Activated T-cell treated with anti-CD3 and anti-CD28 coated beads, Interleukin-2, amount 50 U/mL, for 48 hours (primary cell): ENCODE measurements at regions not wholly inside any gene's neighbourhood (a gene's known extent, or its start where the extent isn't known, plus 50 kb on each side); places are given as distances from the start of the nearest gene placed in this dataset.
"Not testable (repeated sequence)": the region's sequence is repeated elsewhere in the genome, so short reads cannot be mapped to it uniquely, and the experiment has no call there.

Source experiments
- DNase-seq, 2 experiments: peaks; one replicate each; pipeline ENCODE4 v3.0.0-alpha.2; 2020

DNA sequence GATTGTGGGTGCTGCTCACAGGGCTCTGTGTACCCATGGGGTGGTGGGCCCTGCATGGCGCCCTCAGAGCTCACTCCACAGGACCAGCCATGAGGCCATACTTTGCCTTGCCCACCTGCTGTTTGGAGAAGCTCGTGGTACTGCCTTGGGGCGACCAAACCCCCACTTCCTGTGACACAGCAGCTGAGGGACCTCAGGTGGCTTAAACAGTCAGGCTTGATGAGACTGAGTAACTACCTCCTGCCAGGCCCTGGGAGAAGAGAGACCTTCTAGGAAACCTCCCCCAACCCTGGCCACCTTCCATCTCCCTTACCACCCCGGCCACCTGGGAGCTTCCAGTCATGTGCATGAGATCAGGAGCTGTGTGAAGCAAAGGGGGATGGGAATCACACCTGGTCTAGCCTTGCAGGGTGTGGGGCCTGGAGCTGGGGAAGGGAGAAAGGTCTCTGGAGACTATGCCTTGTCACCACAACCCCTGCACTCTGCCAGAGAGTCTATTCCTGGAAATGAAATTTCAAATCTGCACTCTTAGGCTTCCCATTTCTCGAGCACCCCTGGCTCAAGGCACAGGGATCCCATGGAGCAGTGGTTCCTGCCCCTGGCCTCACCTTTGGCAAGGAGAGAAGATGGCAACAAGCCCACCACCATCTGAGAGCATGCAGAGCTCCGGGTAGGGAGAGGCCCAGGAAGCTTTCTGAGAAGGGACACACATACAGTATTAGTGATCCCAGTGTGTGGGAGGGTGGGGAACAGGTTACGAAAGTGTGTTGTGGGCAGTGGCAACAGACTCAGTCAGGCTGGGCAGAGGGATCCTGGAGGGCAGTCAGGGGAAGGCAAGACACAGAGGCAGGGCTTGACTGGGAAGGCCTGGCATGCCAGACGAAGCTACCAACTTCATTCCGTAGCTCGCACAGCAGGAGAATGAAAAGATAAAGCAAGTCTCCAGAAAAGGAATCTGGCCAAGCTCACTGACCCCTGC lies 125.0 kb downstream of the URI1 start:
- DNase-seq, result no peak

DNA sequence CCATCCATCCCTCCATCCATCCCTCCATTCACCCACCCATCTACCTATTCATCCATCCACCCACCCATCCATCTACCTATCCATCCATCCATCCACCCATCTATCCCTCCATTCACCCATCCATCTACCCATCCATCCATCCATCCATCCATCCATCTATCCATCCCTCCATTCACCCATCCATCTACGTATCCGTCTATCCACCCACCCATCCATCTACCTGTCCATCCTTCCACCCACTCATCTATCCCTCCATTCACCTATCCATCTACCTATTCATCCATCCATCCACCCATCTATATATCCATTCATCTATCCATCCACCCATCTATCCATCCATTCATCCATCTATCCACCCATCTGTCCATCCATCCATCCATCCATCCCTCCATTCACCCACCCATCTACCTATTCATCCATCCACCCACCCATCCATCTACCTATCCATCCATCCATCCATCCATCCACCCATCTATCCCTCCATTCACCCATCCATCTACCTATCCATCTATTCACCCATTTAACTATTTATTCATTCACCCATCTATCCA lies 126.0 kb downstream of the URI1 start:
- not testable (repeated sequence) for DNase-seq

DNA sequence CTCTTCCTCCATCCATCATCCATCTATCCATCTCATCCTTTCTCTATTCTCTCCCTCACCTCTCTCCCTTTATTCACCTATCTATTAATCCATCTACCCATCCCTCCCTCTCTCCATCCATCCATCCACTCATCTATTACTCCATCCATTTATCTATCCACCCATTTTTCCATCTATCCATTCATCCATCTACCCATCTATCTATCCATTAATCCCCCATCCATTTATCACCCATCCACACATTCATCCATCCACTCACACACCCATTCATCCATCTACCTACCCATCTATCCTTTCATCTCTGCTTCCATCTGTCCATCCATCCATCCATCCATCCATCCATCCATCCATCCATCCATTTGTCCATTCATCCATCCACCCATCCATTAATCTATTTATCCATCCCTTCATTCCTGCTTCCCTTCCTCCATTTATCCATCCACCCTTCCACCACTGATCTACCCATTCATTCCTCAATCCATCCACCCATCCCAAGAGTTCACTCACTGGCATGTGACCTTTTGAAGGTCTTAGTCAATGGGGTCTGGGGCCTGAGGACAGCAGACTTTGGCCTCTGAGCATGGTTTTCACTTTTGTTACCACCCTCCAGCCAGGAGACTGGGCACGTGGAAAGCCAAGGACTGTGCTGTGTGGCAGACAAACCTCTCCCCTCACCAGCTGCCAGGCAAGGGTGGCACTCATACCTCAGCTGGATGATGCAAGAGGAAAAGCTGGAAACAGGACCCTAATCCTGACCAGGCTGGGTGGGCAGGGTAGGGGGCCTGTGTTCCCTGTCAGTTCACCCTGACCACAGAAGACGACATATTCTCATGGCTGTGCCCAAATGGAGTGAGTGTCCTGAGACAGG lies 126.7 kb downstream of the URI1 start:
- DNase-seq, result no peak

DNA sequence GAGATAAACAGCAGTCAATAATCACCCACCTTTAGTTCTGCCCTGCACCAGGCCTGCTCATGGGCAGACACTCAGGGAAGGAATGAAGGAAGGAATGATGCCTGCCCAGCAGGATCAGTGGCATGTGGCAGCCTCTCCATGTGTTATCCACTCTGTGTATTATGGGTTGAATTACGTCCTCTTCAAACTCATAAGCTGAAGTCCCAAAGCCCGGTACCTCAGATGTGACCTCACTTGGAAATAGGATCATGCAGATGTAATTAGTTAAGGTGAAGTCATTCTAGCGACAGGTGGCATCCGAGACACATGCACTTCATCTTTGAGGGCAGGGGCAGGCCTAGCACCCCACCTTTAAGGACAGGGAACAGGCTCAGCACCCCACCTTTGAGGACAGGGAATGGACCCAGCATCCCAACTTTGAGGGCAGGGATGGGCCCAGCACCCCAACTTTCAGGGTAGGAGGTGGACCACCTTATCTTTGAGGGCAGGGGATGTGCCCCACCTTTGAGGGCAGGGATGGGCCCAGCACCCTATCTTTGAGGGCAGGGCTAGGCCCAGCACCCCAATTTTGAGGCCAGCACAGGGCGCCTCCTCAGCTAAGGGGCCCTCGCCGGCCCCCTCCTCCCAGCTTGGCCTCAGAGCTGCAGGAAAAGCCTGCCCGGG lies 127.6 kb downstream of the URI1 start:
- no peak for DNase-seq

DNA sequence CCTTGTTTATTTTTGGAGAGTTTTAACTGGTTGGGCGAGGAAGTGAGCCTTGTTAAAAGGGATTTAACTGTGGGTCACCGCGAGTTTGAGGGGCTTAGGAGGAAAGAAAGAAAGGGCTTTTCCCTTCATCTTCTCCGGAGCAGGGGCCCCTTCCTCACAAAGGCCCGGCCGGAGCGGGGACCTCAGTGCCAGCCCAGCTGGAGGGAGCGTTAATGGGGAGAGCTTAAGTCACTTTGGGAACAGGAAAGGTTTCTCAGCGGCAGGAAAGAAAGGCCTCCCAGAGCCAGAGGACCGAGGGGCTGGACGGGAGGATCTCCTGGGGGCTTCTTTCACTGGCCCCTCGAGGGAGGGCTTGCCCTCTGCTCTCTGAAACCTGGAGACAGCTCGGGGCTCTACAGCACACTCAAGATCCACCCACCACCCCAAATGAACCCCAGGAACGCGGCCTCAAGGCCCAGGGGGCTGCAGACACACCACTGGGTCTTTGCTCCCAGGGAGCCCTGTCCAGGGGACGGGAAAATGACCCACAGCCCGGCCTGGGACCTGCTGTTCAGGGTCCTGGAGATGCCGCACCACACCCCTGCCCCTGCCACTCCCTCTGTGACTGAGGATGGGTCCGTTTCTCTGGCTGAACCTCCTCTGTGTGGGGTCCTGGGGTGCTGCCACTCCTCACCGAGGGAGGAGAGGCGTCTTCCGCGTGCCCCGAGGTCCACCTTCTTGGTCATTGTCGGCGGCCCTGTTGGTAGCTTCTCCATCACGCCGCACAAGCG lies 128.3 kb downstream of the URI1 start:
- no peak for DNase-seq

DNA sequence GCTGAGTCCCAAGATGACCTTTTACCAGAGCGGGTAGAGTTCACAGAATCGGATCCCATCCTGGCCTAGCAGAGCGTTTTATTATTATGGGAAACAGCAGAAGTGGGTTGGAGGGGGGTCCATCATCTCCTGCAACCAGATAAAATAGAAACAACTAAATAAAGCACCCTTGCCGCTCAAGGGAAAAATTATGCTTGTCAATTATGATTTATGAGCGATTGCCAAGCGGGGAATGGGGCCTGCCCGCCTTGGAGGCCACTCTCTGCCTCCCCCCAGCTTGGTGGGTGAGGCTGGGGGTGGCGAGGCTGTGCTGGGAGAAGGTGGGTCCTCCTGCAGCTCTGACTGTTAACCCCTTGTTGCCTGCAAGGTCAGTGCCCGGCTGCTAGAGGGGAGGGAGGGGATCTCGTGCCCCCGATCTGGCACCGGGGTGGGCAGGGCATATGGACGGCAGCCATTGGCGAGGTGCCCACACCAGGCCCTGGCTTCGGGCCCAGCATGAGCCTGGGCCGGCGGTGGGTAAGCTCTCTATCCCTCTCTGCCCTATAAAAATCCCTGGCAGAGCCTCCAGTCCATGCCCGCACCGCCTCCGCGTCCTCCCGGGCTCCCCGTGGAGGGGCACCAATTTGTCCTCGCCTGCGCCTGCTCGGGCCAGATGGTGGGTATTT lies 129.1 kb downstream of the URI1 start:
- DNase-seq, result no peak

DNA sequence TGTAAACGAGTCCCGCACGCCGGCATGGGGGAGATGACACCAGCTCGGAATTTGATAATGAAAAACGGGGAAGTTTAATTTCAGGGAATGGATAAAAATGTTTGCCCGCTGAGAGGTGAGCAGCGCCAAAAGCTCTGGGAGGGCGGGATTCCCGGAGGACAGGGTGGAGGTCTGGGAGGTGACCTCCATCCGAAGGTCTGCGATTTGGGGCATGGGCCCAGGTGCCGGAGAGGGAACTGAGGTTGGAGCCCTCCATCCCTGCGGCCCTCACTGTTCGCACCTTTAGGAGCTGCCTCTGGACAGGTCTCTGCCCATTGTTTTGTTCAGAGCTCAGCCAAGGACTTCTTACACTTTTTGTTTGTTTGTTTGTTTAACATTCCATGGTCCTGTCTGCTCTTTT lies 129.8 kb downstream of the URI1 start:
- no peak for DNase-seq

DNA sequence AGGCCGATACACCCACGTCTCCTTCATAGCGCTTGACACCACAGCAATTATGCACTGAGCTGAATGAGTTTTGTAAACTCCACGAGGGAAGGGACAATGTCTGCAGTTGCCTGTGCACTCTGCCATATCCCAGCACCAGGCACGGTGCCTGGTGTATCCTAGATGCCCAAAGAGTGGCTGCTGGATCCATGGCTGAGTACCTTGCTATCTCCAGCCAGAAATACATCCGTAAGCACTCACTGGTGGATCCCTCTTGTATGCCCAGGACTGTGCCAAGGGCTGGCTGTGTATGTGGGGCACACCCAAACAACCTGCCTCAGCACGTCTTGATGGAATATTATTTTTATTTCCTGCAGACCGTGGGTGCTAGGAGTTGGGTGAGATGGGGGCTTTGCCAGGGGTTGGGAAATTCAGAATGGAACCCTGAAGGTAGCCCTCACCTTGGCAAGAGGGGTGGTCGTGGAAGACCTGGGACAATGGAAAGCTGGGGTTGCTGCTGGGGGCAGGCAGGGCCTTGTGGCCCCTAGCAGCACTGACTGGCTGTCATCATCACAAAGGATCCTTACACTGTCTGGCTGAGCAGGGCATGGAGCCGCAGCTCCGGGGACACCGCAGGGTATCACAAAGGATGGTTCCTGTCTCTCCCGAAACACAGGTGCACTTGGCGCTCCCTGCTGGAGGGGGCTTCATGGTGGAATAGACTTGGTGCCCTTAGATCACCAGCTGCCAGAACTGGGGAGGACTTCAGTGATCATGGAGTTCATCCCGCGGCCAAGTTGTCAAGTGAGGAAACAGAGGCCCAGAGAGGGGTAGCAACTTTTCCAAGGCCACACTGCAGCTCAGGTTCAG lies 131.3 kb downstream of the URI1 start:
- no peak for DNase-seq

DNA sequence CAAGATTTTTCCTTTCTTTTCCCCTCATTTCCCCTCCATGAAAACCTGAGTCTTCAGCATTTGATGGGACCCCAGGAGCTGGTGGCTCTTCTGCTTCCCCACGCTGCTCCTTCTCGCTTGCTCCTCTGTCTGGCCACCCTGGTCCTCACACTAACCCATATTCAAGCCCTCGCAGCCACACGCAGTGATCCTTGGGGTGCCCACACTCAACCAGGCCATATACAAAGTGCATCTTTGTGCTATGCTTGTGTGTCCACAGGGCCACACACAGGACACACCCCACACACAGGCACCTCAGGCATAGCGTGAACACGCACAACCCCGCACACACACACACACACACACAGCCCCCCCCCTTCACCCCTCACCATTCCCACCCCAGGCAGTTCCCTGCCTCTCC lies 132.1 kb downstream of the URI1 start:
- DNase-seq, result no peak

DNA sequence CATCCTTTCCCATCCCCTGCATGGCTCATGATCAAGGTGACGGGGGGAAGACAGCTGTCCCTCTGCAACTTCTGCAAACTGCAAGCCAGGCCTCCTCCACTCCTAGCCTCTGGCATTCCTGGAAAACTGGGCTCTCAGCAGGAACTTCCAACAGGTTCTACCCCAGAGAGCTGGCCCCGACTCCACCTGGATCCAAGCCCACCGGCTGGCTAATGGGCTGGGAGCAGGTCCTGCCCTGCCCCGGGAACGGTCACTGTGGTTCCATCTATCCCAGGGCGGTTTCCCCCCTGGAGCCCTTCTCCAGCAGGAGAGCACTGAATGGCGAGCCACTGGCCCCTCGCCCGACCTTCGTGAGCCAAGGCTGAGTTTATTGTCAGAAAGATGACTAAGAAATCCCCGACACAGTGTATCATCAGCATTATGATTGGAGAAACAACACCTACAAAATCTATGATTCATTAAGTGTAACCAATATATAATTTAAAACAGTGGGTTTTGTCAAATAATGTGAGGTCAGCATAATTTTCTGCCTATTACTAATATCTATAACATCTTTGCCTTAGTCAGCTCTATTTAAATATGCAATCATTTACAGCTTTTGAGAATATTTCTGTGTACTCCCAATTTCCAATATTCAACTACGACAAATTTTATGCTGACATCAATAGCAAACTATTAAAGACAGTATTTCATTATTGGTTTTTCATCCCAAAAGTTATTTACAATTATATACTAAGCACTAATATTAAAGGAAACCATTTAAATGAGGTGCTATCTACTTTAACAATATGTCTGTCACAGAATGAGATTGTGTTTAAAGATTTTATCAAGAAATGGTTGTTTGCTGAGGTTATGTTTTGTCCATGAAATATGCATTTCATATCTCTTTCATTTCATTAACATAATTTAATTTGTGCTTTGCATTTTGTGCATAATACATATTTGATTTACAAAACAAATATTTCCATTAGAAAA lies 133.0 kb downstream of the URI1 start:
- DNase-seq, result no peak

DNA sequence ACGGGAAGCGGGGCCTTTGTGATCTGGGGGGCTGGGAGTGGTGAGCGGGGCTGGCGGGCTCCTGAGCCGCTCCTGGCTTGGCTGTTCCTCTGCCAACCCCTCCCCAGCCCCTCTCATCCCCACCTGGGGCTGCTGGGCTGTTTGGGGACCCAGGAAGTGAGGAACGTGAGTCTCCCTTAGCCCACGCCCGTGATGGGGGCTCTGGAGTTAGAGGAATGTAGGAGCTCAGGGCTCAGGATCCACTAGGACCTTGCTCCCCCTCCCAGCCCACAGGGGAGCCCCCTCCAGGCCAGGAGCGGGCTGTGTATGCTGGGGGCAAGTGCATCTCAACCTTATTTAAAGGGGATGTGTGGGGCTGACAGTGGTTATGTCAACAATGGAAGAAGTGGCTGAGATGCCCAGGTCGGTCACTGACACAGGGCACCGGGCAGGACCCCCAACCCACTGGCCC lies 134.1 kb downstream of the URI1 start:
- DNase-seq, result no peak

DNA sequence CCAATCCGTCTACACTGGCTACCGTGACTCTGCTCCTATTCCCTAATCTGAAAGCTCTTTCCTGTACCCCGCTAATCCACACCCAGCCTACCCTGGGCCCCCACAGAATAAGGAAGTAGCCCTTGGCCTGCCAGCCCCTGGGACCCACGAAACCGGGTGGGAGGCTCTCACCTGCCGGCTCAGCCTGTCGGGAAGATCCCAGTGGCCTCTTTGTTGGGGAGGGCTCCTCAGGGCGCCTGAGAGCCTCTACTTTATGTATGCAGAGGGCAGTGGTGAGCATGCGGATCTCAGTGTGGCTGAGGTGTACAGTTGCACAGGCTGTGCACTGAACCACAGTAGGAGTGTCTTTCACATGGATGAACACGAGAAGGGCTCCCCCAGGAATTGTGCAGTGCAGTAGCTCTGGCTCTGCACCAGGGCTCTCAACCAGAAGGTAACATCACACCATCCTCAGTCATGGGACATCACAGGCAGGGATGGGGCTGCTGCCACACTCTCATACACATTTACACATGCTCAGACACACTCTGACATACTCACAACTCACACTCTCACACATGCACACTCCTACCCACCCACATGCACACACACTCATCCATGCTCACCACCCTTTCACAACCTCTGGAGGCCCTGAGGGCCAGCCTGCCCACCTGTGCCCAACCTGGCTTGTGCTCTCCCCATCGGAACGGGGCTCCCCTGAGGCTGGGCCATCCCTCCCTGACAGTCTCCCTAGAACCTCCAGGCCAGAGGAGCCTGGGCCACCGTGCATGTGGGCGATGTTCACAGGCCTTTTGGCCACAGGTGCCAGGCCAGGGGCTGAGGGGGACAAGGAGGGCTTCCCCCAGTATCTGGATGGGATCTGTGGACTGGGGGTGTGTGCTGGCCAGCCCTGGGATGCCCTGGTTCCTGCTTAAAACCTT lies 135.0 kb downstream of the URI1 start:
- no peak for DNase-seq

DNA sequence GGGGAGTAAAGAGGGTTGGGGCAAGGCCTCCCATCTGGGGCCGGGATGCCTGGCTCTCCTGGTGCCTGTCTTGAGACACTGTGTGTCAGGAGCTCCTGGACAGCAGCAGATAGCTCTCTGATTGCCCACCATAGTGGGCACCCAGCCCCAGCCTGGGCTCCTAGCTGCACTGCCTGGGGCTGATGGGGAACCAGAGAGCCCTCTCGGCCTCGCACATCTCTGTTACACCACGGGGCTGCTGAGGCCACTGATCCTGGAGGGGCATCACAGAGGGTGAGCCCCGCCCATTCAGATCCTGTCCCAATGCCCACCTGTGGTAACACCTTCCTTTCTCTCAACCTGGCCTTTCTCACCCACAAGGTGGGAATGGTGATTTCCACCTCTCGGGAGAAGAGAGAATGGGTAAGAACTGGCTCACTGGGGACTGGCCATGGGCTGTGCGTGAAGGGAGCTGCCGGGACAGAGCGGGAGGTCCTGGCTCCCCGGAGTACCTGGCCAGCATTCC lies 135.9 kb downstream of the URI1 start:
- no peak for DNase-seq

DNA sequence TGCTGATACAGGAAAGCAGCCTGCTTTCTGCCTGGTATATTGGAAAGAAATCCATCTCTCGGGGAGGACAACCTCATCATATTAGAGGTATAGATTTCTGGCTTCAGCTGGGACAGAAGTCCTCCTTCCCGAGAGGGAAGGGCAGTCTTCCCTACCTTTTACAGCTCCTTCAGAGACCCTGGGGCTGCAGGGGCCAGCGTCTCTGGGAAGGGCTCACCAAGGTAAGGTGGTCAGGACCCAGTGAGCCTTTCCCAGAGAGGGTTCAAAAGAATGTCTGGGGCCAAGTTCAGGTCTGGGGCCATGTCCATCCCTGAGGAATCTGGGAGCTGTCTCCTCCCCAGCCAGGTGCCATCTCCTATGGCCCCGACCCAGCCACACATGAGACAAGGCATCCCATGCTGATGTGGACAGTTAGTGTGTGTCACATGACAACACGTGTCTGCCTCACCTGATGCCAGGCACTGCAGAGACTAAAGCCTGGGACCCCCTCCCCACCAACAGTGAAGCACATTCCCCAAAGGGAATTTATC lies 136.4 kb downstream of the URI1 start:
- DNase-seq, result no peak

DNA sequence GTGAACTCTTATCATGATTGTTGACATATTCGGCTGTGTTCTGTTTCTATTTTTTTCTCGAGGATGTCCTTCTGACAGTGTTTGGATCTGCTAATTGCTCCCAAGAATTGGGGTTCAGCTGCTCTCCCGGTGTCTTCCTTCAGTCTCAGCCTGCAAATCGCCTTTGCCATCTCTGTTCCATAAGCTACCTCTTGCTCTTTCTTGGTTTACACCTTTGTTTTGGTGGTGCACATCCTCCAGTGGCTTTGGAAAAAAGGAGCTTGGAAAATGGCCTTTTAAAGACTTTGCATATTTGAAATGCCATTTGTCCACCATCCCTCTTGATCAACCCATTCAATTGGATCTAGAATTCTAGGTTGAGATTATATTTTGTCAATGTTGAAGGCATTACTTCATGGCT lies 137.2 kb downstream of the URI1 start:
- no peak for DNase-seq

DNA sequence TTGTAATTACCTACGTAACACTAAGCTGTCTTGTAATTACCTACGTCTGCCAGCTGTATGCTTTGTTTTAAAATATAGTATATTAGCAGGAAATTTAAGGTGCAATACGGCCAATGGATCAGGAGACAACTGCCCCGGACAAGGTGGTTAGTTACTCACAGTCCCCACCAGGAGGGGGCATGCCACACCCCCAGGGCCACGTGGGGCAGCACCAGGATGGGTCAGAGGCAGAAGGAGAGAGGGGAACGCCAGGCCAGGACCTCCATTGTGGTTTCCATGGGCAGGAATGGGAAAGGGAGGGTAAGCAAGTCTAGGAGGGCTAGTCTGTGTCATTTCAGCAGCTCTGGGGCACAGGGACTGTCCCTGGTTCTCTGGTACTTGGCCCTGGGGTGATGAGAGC lies 140.1 kb downstream of the URI1 start:
- no peak for DNase-seq

DNA sequence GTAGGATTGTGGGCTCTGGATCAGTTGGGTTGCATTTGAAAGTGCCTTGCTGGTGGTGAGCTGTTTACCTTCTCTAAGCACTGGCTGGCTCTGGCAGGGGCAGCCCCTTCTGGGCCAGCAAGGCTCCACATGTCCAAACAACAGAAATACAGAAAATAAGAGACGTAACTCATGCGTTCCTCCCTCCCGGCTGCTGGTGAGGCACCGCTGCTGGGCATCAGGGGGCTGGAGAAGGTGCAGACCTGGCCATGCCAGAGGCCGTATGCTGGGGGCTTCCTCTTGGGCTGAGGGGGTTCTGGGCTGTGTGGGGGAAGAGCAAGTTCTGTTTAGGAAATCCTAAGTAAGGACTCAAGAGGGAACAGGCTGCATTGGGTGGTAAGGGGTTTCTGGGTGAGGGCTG lies 140.6 kb downstream of the URI1 start:
- no peak for DNase-seq
